NOMO-1 (cell line): ENCODE measurements at regions not wholly inside any gene's neighbourhood (a gene's known extent, or its start where the extent isn't known, plus 50 kb on each side); places are given as distances from the start of the nearest gene placed in this dataset.

Experiments
- DNase-seq, 2 experiments: peaks; one replicate each; lab custom pipeline; 2025; ENCODE audit not compliant: unreplicated experiment in 2 of 2; lab: John Stamatoyannopoulos, UW

- no peak for DNase-seq
These were observed 50.1 kb upstream of the RGS18 start for GRCh38 chr1:192108161-192108560.
